ENCODE measurements at regions not wholly inside any gene's neighbourhood (a gene's known extent, or its start where the extent isn't known, plus 50 kb on each side); places are given as distances from the start of the nearest gene placed in this dataset.

- Histone ChIP-seq H3K36me3 (ENCODE audit: control insufficient read depth, insufficient read depth, low read length) (no peaks in the 10 kb centered on the region), H3K4me3 (replicated peaks; ENCODE audit: low read depth, low read length) (no peak overlapping the region), H3K27me3 (replicated peaks; ENCODE audit: control insufficient read depth, insufficient read depth, low read length) (no peaks in the 10 kb centered on the region)
- DNase-seq (ENCODE audit: extremely low read depth, insufficient read length) = no peak
- TF ChIP-seq, protein P1, sequence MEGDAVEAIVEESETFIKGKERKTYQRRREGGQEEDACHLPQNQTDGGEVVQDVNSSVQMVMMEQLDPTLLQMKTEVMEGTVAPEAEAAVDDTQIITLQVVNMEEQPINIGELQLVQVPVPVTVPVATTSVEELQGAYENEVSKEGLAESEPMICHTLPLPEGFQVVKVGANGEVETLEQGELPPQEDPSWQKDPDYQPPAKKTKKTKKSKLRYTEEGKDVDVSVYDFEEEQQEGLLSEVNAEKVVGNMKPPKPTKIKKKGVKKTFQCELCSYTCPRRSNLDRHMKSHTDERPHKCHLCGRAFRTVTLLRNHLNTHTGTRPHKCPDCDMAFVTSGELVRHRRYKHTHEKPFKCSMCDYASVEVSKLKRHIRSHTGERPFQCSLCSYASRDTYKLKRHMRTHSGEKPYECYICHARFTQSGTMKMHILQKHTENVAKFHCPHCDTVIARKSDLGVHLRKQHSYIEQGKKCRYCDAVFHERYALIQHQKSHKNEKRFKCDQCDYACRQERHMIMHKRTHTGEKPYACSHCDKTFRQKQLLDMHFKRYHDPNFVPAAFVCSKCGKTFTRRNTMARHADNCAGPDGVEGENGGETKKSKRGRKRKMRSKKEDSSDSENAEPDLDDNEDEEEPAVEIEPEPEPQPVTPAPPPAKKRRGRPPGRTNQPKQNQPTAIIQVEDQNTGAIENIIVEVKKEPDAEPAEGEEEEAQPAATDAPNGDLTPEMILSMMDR (IDR thresholded peaks at IDR 0.05; ENCODE audit: insufficient read depth, low read length, poor library complexity, severe bottlenecking) = no peak
Measured at GRCh38 chr2:149652926-149653325, 65.4 kb upstream of the MMADHC start.

DNA sequence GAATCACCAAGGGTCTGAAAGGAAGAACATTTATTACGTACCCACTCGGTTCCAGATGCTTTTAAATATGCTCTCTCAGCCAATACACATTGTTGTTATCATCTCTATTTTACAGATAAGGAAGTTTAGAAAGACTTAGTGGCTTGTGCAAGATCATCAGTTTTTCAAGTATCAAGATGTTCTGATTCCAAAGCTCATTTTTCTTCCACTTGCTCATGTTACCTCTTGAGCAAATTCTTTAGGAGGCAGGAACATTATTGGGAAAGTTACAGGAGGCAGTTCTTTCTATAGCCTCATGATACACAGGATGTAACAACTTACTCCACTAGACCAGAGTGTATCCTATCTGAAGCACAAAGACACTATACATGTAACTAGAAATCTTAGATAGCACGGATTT lies 65.0 kb upstream of the MMADHC start:
- H3K36me3 ChIP-seq (ENCODE audit: control insufficient read depth, insufficient read depth, low read length) = no peaks in the 10 kb centered on the region
- H3K27me3 ChIP-seq (replicated peaks; ENCODE audit: control insufficient read depth, insufficient read depth, low read length) = no peaks in the 10 kb centered on the region
- DNase-seq (ENCODE audit: extremely low read depth, insufficient read length) = no peak
- TF ChIP-seq, protein P1 (IDR thresholded peaks at IDR 0.05; ENCODE audit: insufficient read depth, low read length, poor library complexity, severe bottlenecking) = no peak
- no peak overlapping the region for H3K4me3 ChIP-seq (replicated peaks; ENCODE audit: low read depth, low read length)

- H3K36me3 ChIP-seq (ENCODE audit: control insufficient read depth, insufficient read depth, low read length) = no peaks in the 10 kb centered on the region
- no peaks in the 10 kb centered on the region for H3K27me3 ChIP-seq (replicated peaks; ENCODE audit: control insufficient read depth, insufficient read depth, low read length)
- TF ChIP-seq, protein P1 (IDR thresholded peaks at IDR 0.05; ENCODE audit: insufficient read depth, low read length, poor library complexity, severe bottlenecking) = no peak
- DNase-seq (ENCODE audit: extremely low read depth, insufficient read length) = no peak
- H3K4me3 ChIP-seq (replicated peaks; ENCODE audit: low read depth, low read length) = no peak overlapping the region
Measured at GRCh38 chr2:149651229-149651628, 63.7 kb upstream of the MMADHC start.

DNA sequence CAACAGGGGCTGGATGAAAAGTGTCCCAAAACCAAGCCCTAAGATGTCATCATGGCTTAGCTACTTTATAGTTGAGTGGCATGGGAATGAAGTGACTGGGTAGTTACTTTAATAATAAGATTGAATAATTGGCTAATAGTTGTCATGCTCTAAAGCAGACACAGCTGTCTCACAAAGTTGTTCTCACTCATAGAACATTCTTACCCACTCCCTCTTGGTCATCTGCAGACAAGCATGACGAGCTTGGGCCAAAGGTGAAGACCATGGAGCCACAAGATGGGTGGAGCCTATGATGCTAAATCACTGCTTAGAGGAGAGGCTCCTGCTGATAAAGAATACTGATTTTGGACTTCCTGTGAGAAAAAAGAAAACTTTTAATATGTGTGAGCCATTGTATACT lies 62.4 kb upstream of the MMADHC start:
- TF ChIP-seq, protein P1 (IDR thresholded peaks at IDR 0.05; ENCODE audit: insufficient read depth, low read length, poor library complexity, severe bottlenecking) = no peak
- Histone ChIP-seq H3K4me3 (replicated peaks; ENCODE audit: low read depth, low read length) (no peak overlapping the region), H3K27me3 (replicated peaks; ENCODE audit: control insufficient read depth, insufficient read depth, low read length) (no peaks in the 10 kb centered on the region), H3K36me3 (ENCODE audit: control insufficient read depth, insufficient read depth, low read length) (no peaks in the 10 kb centered on the region)
- DNase-seq (ENCODE audit: extremely low read depth, insufficient read length) = no peak

GRCh38 chr2:149648282-149649030 lies 60.9 kb upstream of the MMADHC start:
- Histone ChIP-seq H3K27me3 (replicated peaks; ENCODE audit: control insufficient read depth, insufficient read depth, low read length) (no peaks in the 10 kb centered on the region), H3K36me3 (ENCODE audit: control insufficient read depth, insufficient read depth, low read length) (no peaks in the 10 kb centered on the region), H3K4me3 (replicated peaks; ENCODE audit: low read depth, low read length) (no peak overlapping the region)
- TF ChIP-seq, protein P1 (IDR thresholded peaks at IDR 0.05; ENCODE audit: insufficient read depth, low read length, poor library complexity, severe bottlenecking) = no peak
- DNase-seq (ENCODE audit: extremely low read depth, insufficient read length) = no peak

GRCh38 chr2:149645391-149645790 lies 57.8 kb upstream of the MMADHC start:
- Histone ChIP-seq H3K36me3 (ENCODE audit: control insufficient read depth, insufficient read depth, low read length) (no peaks in the 10 kb centered on the region), H3K27me3 (replicated peaks; ENCODE audit: control insufficient read depth, insufficient read depth, low read length) (no peaks in the 10 kb centered on the region), H3K4me3 (replicated peaks; ENCODE audit: low read depth, low read length) (no peak overlapping the region)
- TF ChIP-seq, protein P1 (IDR thresholded peaks at IDR 0.05; ENCODE audit: insufficient read depth, low read length, poor library complexity, severe bottlenecking) = no peak
- DNase-seq (ENCODE audit: extremely low read depth, insufficient read length) = no peak
